ENCODE measurements at regions not wholly inside any gene's neighbourhood (a gene's known extent, or its start where the extent isn't known, plus 50 kb on each side); places are given as distances from the start of the nearest gene placed in this dataset.
"Not testable (repeated sequence)": the region's sequence is repeated elsewhere in the genome, so short reads cannot be mapped to it uniquely, and the experiment has no call there.

DNA sequence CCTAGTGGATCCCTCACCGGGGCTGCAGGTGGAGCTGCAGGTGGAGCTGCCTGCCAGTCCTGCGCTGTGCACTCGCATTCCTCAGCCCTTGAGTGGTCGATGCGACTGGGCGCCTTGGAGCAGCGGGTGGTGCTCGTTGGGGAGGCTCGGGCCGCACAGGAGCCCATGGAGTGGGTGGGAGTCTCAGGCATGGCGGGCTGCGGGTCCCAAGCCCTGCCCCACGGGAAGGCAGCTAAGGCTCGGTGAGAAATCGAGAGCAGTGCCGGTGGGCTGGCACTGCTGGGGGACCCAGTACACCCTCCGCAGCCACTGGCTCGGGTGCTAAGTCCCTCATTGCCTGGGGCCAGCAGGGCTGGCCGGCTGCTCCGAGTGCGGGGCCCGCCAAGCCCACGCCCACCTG, 351.8 kb upstream of the CITED2 start:
- TF ChIP-seq EZH2 (IDR thresholded peaks at IDR 0.05; ENCODE audit: insufficient read depth, poor library complexity, severe bottlenecking); EZH2phosphoT487 (IDR thresholded peaks at IDR 0.05; ENCODE audit: insufficient read depth, low read depth): not testable (repeated sequence)

Data from GM23248 (cell line).